ENCODE measurements at regions not wholly inside any gene's neighbourhood (a gene's known extent, or its start where the extent isn't known, plus 50 kb on each side); places are given as distances from the start of the nearest gene placed in this dataset.
"Not testable (repeated sequence)": the region's sequence is repeated elsewhere in the genome, so short reads cannot be mapped to it uniquely, and the experiment has no call there.

DNA sequence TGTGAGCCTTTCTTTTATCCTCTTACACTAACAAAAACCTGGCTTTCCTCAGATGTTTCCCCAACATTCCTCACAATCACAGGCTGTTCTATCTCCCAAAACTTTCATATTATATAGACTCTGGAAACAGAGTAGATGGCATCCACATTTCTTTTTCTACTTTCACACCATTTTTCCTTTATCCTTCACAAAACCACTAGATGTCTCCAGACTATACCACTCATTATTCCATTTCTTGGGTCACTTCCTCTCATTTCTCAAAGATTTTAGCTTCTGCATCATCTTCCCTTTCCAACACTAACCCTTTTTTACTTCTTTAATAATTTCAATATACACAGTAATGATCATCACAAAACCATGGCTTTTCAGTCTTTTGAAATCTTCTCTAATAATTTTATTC lies 286.0 kb upstream of the DEPDC1 start:
- DNase-seq (ENCODE audit: low spot score): no peak

DNA sequence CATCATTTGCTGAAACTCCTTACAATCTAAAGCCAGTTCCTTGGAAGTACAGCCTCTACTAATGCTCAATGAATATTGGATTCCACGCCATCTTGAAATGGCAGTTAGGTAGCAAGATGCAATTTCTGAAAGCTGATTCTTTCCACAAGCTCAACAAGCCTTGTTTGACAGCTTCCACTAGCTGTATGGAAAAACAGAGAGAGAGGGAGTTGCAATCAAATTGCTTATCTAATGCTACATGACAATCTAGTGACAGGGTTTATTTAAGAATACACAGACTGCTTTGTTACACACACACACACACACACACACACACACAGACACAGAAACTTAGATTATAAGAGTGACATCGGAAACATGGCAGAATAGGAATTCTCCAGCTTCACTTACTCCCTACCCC lies 288.4 kb upstream of the DEPDC1 start:
- DNase-seq (ENCODE audit: low spot score): no peak

DNA sequence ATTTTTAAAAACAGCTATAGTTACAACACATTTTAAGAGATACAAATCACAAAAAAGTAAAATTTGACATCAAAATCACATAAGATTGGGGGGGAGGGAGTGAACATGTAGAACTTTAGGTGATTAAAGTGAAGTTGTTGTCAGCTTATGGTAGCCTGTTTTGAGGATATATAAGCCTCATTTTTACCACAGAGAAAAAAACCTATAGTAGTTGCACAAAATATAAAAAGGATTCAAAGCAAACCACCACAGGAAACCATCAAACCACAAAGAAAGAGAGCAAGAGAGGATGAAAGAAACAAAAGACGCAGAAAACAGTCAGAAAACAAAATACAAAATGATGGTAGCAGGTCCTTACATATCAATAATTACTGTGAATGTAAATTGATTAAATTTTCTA lies 291.9 kb upstream of the DEPDC1 start:
- DNase-seq (ENCODE audit: low spot score): no peak

DNA sequence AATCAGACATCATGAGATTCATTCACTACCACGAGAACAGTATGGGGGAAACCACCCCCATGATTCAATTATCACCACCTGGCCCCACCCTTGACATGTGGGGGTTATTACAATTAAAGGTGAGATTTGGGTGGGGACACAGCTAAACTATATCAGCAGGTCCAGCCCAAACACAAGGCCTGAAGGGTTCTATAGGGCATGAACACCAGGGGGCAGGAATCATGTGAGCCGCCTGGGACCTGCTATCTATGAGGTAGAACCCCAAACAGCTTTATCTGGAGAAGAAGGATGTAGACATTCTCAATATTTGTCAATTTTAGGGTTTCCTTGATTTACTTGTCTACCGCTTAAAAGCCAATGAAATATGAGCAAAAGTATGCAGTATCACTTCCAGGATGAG lies 294.9 kb upstream of the DEPDC1 start:
- DNase-seq (ENCODE audit: low spot score): peak; percentile 19

DNA sequence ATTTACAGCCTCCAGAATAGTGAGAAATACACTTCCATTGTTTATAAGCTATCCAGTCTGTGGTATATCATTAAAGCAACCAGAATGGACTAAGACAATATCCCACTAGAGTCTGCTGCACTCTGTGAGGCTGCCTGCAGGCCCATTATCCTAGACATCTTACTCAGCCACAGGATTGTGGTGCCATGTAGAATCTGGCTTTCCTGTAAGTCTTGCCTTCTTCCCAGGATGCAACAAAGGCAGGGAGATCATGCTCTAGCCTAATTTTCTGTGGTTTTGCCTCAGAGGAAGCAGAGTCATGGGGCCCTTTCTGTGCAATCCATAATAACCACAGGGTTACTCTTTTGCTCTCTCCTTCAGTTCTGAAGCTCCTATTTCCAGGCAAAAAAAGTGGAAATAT lies 299.1 kb upstream of the DEPDC1 start:
- no peak for DNase-seq (ENCODE audit: low spot score)

DNA sequence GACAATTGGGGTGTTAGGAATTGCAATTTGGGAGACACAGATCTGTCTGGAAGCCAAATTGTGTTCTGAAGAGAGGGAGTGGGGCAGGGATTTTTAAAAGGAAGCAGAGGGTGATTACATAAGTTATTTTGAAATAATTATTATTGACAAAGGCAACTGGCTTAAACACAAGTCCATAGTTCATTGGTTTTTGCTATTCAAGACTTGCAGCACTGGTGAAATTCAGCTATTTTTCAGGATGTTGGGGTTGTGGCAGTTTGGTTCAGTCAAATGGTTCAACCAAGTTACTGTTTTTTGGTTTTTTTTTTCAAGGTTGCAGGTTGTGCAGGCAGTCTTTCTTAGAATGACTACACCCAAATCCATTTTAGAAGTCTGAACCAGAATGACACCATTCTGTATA lies 300.0 kb upstream of the DEPDC1 start:
- no peak for DNase-seq (ENCODE audit: low spot score)

DNA sequence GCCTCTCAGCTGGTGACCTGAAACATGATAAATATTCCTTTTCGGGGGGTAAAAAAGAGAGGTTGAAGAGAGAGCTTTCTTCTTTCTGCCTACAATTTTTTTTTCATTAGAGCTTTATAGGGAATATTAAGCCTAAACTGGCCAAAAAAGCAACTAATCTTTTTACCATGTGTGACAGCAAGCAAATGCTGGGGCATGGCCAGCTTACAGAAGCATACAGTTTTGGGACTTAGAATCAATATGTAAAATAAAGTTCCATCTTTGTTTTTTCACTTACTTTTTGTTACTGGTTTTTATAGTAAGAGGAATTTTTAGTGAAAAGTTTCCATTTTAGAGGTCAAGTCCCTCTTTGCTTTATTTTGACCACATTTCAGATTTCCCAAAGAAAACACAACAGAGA lies 301.2 kb upstream of the DEPDC1 start:
- DNase-seq (ENCODE audit: low spot score): no peak

DNA sequence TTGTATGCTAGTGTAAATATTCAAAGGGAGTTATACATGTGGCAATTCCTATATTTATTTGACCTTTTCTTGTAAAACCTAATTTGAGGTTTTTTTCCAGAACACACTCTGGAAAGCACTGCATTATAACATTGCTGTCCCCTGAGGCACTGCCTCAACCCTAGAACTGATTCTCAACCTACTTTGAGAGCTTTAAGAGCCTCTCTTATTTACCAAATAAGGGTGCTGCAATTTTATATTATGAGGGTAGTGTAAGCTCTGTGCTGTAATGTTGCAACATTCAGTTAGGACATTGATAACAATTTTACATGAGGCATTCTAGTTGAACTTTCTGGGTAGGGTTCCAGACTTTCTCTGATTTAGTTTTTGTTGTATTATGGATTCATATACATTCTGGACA lies 302.2 kb upstream of the DEPDC1 start:
- no peak for DNase-seq (ENCODE audit: low spot score)

DNA sequence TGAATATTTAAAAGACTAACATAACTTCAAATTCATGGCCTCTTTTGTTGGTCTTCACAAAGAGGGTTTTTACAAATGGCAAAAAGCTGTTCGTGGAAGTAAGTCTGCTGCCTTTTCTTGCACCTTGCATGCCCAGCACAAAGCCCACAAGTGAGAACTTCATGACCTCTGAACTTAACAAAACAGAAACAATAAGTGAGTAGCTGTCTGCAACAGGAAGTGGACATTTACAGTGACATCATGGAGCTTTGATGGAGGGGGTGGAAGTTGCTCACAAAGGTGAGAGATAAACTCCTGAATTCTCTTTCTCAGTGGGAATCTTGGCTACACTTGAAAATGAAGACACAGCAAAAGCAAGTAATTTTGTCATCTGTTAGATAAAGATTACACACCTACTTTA lies 303.3 kb upstream of the DEPDC1 start:
- DNase-seq (ENCODE audit: low spot score): no peak

DNA sequence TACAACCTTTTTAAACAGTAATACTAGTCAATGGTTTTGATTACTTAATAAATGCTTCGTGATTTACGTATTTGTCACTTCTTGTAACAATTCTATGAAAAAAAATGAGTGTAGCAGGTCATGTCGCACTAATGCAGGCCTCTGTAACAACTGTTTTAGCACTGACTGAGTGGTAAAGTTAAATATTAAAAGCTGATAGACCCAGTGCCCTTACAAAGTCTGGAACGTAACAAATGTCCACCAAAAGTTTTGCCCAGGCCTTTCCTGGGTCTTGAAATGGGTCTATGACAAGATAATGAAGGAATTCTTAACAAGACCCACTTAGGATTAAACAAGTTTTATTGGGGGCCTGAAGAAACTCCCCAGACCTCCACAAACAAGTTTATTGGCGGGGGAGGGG lies 304.6 kb upstream of the DEPDC1 start:
- DNase-seq (ENCODE audit: low spot score): no peak

DNA sequence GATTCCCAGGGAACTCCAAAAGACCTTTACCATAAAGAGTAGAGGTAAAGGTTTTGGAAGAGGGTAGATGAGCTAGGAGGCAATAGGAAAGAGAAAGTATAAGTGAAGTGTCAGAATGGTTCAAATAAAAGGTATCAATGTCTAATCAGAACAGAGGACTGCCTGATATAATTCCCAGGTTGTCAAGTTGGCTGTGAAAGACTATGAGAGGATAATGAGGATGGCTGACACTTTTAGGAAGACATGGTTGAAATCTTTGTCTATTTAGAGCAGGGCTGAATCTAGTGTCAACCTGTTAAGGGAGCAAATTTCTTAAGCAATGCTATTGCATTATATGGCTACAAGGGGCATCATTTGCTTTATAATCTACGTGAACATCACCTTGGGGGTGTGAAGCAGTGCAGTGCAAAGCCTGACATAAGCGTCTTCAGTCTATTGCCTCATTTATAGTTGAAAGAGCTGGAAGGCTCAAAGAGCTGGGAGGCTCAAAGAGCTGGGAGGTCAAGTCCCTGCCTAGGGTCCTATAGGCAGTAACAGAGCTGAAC lies 308.3 kb upstream of the DEPDC1 start:
- DNase-seq (ENCODE audit: low spot score): no peak

DNA sequence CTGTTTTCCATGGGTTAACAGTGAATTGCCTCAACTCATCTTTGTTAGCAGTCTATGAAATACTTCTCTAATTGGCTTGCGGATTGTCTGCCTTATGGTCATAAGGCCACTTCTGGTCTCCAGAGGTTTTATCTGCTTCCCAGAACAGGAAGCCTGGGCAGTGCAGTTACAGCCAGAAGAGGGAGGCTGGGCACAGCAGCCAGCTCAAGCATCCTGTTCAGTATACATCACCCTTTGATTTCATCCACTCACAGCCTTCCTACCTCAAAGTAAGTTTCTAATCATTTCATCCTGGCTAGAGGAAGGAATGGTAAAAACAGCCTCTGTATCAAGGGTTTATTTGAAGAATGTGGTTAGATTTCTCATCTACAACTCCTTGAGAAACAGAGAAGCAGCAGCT lies 311.5 kb upstream of the DEPDC1 start:
- no peak for DNase-seq (ENCODE audit: low spot score)

DNA sequence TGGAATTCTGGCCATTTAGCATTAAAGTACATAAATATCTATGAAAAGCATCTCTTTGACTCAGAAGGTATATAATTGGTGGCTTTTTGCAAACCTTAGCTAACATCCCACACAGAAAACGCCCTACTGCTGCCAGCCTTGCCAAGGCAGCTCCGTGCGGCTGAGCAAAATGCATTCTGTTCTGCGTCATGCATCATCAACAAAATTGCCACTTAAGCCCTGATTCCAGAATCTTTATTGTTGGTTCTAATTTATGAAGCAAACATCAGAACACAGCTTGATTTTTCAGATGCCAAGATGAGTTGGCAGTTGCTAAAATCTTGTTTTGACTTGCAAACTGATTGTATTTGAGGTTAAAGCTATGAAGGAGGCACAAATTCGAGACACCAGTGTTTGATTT lies 314.9 kb upstream of the DEPDC1 start:
- no peak for DNase-seq (ENCODE audit: low spot score)

DNA sequence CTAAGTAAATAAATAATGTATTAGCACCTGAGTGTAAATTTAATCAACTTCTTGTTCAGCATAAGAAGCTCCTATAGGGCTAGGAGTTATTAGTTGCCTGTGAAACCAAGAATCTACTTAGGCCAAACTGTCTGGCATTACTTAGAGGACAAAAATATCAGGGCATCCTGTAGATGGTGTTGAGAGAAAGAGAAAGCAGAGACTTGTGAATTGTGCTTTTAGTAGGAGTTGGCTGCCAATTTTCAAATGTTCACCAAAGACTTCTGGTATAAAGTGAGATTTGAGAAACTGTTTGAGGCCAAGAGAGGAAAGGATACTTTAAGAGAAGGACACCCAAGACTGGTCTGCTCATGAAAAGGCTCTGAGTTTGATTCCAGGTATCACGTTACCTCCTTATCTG lies 315.5 kb upstream of the DEPDC1 start:
- DNase-seq (ENCODE audit: low spot score): no peak

DNA sequence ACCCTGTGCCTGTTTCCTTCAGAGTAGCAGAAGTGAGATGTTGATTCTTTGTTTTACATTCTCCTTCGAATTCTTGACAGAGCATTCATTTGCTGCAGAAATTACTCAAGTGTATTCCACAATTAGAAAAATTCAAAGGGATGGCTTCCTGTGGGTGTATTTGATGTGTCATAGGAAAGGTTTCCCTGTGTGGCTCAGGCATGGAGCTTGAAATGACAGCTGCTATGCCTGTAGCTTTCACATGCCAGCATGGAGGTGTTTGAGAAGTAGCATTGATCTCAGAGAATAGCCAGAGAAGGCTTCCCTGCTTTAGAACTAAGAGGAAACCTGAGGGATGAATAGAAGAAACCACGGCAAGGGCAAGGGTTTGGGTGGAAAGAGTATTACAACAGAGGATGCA lies 317.2 kb upstream of the DEPDC1 start:
- DNase-seq (ENCODE audit: low spot score): no peak

DNA sequence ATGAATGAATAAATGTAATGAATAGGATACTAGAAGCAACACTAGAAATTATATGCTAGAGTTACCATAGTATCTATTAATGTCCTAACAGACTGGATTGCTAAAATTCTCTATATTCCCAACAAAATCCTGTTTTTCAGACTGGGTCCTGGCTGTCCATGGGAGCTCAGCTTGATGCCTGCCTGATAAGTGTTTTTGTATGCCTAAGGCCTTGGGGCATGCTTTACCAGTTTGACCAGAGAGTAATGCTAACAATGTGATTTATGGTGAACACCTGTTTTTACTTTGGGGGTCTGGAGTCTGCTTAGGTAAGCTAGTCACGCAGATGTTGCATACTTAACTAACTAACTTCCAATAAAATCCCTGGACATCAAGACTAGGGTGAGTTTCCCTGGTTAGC lies 318.8 kb upstream of the DEPDC1 start:
- no peak for DNase-seq (ENCODE audit: low spot score)

DNA sequence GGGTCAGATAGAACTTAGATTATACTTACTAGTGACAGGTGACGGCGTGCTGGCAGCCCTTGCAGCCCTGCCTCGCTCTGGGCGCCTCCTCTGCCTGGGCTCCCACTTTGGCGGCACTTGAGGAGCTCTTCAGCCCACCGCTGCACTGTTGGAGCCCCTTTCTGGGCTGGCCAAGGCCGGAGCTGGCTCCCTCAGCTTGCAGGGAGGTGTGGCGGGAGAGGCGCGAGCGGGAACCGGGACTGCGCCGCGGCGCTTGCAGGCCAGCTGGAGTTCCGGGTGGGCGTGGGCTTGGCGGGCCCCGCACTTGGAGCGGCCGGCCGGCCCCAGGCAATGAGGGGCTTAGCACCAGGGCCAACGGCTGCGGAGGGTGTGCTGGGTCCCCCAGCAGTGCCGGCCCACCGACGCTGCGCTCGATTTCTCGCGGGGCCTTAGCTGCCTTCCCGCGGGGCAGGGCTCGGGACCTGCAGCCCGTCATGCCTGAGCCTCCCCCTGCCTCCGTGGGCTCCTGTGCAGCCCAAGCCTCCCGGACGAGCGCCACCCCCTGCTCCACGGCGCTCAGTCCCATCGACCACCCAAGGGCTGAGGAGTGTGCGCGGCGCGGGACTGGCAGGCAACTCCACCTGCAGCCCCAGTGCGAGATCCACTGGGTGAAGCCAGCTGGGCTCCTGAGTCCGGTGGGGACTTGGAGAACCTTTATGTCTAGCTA lies 320.8 kb upstream of the DEPDC1 start:
- not testable (repeated sequence) for DNase-seq (ENCODE audit: low spot score)

DNA sequence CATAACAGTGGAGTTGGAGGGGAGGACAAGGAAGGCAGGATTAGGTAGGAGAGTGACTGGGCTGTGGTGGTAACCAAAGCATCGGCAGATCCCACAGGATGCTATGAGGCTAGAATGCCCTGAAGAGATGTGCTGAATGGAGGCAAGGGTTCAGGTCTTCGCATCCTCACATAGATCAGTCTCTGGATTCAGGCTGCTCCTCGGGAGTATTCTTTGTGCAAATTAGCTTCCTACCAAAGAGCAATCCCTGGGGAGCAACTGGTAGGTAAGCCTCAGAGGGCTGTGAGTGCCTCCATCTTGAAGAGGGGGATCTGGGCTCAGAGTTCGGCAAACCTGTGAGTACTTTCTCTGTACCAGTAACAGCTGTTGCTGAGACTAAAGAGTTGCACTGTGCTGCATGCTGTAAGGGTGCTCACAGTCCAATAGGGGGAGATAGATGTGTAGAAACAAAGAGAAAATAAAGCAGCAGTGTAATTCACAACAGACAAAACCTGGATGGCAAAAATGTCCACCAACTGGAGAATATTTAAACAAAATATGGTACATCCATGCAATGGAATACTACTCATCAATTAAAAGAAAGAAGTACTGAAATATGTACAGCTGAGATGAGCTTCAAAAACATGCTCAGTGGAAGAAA lies 322.4 kb upstream of the DEPDC1 start:
- peak; percentile 34 for DNase-seq (ENCODE audit: low spot score)

DNA sequence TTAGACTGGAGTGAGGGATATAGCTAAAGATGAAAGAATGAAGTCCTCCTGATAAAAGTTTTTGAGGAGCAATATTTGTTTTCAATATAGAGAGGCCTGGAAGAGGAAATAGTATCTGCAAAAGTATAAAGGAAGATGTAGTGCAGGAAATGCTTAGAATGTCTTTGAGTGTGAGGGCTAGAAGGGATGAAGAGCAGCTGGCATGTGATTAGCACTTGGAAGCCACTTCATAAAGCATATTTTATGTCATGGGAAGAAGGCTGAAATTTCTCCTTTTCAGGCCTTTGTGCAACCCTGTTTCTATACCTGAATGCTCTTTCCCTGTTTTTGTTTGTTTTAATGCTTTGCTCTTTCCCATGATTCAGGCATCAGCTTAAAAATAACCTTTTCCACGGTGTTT lies 323.3 kb upstream of the DEPDC1 start:
- no peak for DNase-seq (ENCODE audit: low spot score)

DNA sequence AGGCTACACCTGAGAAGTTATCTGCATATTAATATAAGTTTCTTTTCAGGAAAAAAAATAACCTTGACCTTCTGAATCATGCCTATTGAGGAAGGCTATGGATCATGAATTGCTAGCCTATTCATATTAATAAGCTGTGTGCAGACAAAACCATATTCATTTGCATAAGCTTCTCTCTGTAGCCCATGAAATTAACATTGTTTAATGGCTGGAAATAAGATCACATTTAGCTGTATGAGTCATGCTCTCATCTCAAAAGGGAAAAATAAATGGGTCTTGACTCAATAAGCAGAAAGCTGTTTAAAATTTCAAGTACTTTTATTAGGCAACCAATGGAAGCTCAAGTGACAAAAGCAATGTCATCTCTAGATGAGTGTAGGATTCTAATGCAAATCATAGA lies 330.0 kb upstream of the DEPDC1 start:
- DNase-seq (ENCODE audit: low spot score): no peak

DNA sequence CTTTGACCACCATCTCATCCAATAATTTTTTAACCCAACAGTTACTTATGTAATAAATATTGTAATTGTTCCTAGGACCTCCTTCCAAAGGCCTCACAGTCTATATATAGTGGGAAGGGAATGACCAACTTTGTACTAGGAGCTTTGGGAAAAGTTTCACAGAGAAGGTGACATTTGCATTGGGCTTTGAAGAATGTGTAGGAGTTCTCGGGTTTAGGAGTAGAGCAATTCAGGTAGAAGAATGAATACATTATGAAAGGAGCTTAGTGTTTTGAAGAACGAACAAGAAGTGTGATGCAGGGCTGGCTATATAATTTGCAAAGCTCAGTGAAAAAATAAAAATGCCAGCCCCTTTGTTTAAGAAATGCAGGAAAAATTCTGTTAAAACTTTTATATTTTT lies 330.4 kb upstream of the DEPDC1 start:
- DNase-seq (ENCODE audit: low spot score): no peak

DNA sequence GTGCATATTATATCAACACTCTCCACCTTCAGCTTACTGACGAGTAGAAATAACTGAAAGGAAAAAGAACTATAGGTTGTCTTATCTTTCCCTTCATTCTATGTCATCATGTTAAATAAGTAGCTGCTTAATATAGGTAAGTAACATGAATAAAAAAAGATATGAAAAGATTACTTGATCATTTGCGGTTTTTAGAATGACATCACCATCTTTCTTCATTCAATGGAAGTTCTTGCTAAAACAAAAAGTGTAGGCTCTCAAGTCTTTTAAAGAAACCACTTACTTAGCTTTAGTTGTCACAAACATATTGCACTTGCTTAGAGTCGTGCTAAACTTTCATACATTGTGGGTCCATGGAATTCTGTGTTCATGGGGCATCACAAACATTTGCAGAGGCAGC lies 331.1 kb upstream of the DEPDC1 start:
- DNase-seq (ENCODE audit: low spot score): no peak

DNA sequence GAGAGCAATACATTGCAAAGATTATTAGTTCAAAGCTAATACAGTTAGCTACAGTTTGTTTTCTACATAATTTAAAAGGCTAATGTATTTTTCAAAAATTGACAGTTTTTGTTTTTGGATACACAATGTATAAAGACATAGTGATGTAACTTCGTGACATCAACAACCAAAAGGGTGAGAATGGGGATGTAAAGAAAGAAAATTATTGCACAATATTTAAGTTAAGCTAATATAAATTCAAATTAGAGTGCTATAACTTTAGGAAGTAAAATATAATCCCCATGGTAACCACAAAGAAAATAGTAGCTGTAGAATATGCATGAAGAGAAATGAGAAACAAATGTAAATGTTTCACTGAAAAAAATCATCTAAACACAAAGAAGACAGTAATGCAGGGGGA lies 334.4 kb upstream of the DEPDC1 start:
- DNase-seq (ENCODE audit: low spot score): no peak

DNA sequence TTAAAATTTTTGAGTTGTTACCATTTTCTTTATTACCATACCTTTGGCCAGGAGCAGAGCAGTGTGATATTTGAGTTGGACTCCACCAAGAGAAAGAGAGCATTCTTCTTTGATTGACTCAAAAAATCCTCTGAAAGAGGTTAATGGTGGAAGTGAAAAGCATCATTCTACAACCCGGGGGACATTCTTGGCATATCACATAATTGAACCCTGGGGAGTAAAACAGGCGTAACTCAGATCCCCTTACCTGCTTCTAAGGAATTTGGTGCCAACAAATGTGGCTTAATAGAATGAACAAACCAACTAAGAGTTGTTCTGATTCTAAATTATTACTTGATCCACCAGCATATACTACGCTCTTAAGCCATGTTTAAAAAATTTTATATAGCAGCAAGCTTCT lies 351.1 kb upstream of the DEPDC1 start:
- no peak for DNase-seq (ENCODE audit: low spot score)
